Mesenchymal stem cell (in vitro differentiated cells and primary cell): ENCODE measurements at regions not wholly inside any gene's neighbourhood (a gene's known extent, or its start where the extent isn't known, plus 50 kb on each side); places are given as distances from the start of the nearest gene placed in this dataset.

Experiments used
- DNase-seq: peaks from one replicate; pipeline ENCODE4 v3.0.0-alpha.2; 2013
- H2AFZ ChIP-seq: one replicate; pipeline ENCODE4 v1.6.1; 2013; ENCODE audit warnings: low read depth, mild to moderate bottlenecking, control low read depth, inconsistent platforms, low read length, moderate library complexity
- H2AK5ac ChIP-seq: 2 replicates; pipeline ENCODE4 v1.6.1; 2013; ENCODE audit warnings: low read length, moderate library complexity, mild to moderate bottlenecking, inconsistent platforms; ENCODE audit not compliant: severe bottlenecking
- H2BK120ac ChIP-seq: one replicate; pipeline ENCODE4 v1.6.1; 2013; ENCODE audit warnings: low read depth, mild to moderate bottlenecking, inconsistent platforms, low read length, moderate library complexity
- H2BK12ac ChIP-seq, 2 experiments: one replicate each; pipeline ENCODE4 v1.6.1; 2013; ENCODE audit warnings: inconsistent platforms in 2 of 2, low read length in 2 of 2, mild to moderate bottlenecking in 2 of 2, moderate library complexity in 2 of 2, control low read depth in 1 of 2
- H2BK15ac ChIP-seq: one replicate; pipeline ENCODE4 v1.6.1; 2013; ENCODE audit warnings: mild to moderate bottlenecking, low read depth, inconsistent platforms; ENCODE audit not compliant: poor library complexity, severe bottlenecking
- H2BK5ac ChIP-seq: 2 replicates; pipeline ENCODE4 v1.6.1; 2013; ENCODE audit warnings: low read depth, mild to moderate bottlenecking, low read length, control low read depth, inconsistent platforms; ENCODE audit not compliant: poor library complexity, severe bottlenecking
- H3K14ac ChIP-seq, 2 experiments: one replicate each; pipeline ENCODE4 v1.6.1; 2013; ENCODE audit warnings: inconsistent platforms in 2 of 2, low read length in 2 of 2, control low read depth in 1 of 2, mild to moderate bottlenecking in 1 of 2, moderate library complexity in 1 of 2
- H3K18ac ChIP-seq, 2 experiments: one replicate each; pipeline ENCODE4 v1.6.1; 2013; ENCODE audit warnings: inconsistent platforms in 2 of 2, low read length in 2 of 2, control low read depth in 1 of 2, low read depth in 1 of 2, mild to moderate bottlenecking in 1 of 2
- H3K23ac ChIP-seq, 2 experiments: one replicate each; pipeline ENCODE4 v1.6.1; 2013; ENCODE audit warnings: inconsistent platforms in 2 of 2, low read length in 2 of 2, mild to moderate bottlenecking in 2 of 2, moderate library complexity in 2 of 2, control low read depth in 1 of 2
- H3K27ac ChIP-seq: 2 replicates; pipeline ENCODE4 v1.5.1; 2013; ENCODE audit warnings: mild to moderate bottlenecking, moderate library complexity, low read length, control low read depth, inconsistent platforms; ENCODE audit not compliant: poor library complexity, severe bottlenecking
- H3K27me3 ChIP-seq, 2 experiments: 2 replicates each; pipeline versions ENCODE4 v1.6.1 to v1.7.0; 2013; ENCODE audit warnings: low read length in 2 of 2, mild to moderate bottlenecking in 2 of 2, moderate library complexity in 2 of 2, control low read depth in 1 of 2, inconsistent platforms in 1 of 2; ENCODE audit not compliant: control insufficient read depth in 1 of 2, insufficient read depth in 1 of 2
- H3K36me3 ChIP-seq, 2 experiments: 2 replicates each; pipeline versions ENCODE4 v1.6.1 to v1.7.0; 2013; ENCODE audit warnings: low read length in 2 of 2, control low read depth in 1 of 2, inconsistent platforms in 1 of 2, low read depth in 1 of 2, mild to moderate bottlenecking in 1 of 2; ENCODE audit not compliant: insufficient read depth in 2 of 2, control insufficient read depth in 1 of 2
- H3K4ac ChIP-seq, 2 experiments: one replicate each; pipeline ENCODE4 v1.6.1; 2013; ENCODE audit warnings: inconsistent platforms in 2 of 2, low read length in 2 of 2, mild to moderate bottlenecking in 2 of 2, moderate library complexity in 2 of 2, control low read depth in 1 of 2, low read depth in 1 of 2
- H3K4me1 ChIP-seq: 2 replicates; pipeline ENCODE4 v1.6.1; 2013; ENCODE audit warnings: low read depth, low read length, control low read depth; ENCODE audit not compliant: control insufficient read depth, insufficient read depth
- H3K4me2 ChIP-seq: 2 replicates; pipeline ENCODE4 v1.6.1; 2013; ENCODE audit warnings: low read length, mild to moderate bottlenecking, inconsistent platforms; ENCODE audit not compliant: poor library complexity, severe bottlenecking
- H3K4me3 ChIP-seq, 2 experiments: 2 replicates each; pipeline versions ENCODE4 v1.5.1 to v1.7.0; 2013; ENCODE audit warnings: low read length in 2 of 2, mild to moderate bottlenecking in 2 of 2, control low read depth in 1 of 2, low read depth in 1 of 2; ENCODE audit not compliant: insufficient read depth in 1 of 2
- H3K79me1 ChIP-seq: replicated peaks from 2 replicates; pipeline ENCODE4 v1.6.1; 2013; ENCODE audit warnings: mild to moderate bottlenecking, control low read depth, low read length, inconsistent platforms; ENCODE audit not compliant: poor library complexity, severe bottlenecking
- H3K9ac ChIP-seq: 2 replicates; pipeline ENCODE4 v1.7.0; 2013; ENCODE audit warnings: mild to moderate bottlenecking, low read length, moderate library complexity
- H3K9me3 ChIP-seq: 2 replicates; pipeline ENCODE4 v1.7.0; 2013; ENCODE audit warnings: mild to moderate bottlenecking, low read length; ENCODE audit not compliant: control insufficient read depth
- H4K8ac ChIP-seq: one replicate; pipeline ENCODE4 v1.6.1; 2013; ENCODE audit warnings: inconsistent platforms, mild to moderate bottlenecking, low read length, moderate library complexity
- H4K91ac ChIP-seq: one replicate; pipeline ENCODE4 v1.6.1; 2013; ENCODE audit warnings: mild to moderate bottlenecking, low read length, inconsistent platforms
- WGBS: methylation state at CpG from one replicate; pipeline ENCODE4 v1.1.7; 2013; ENCODE audit warnings: mixed read lengths; 5-methylcytosine and 5-hydroxymethylcytosine counted together

DNA sequence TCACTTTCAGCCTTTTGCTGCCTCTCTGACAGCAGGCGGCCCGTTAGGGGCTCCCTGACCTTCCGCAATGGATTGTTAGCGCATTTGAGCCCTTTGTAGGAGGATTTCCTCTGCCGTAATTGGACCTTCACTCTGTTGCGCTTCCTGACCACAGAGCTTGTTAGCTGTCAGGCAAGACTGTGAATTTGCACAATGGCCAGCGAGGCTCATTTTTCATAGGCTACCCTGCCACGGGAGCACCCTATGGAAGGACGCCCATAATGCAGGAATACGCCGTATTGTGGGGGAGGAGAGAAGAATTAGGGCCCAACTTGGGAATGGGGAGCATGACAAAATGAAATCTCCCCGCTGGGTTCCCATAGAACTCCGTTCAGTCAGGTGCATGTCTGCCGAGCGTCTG, 205.2 kb upstream of the NLRP1 start:
- Histone ChIP-seq H3K18ac (no peak overlapping the region), H3K27me3 (peaks cover 0 to 23% of the 10 kb centered on the region in 2 experiments), H2AK5ac (no peak overlapping the region), H3K9ac (no peak overlapping the region), H2BK5ac (no peak overlapping the region), H3K23ac (no peak overlapping the region), H2AFZ (no peak overlapping the region), H2BK15ac (no peak overlapping the region), H3K36me3 (no peaks in the 10 kb centered on the region), H4K91ac (peak overlapping the region; percentile 16), H3K4ac (no peak overlapping the region), H4K8ac (no peak overlapping the region), H3K4me3 (no peak overlapping the region), H3K79me1 (no peaks in the 10 kb centered on the region), H3K27ac (no peak overlapping the region), H2BK120ac (no peak overlapping the region), H3K9me3 (peaks cover 6% of the 10 kb centered on the region), H3K4me2 (no peak overlapping the region), H3K4me1 (peaks cover 23% of the 10 kb centered on the region), H2BK12ac (no peak overlapping the region), H3K14ac (no peak overlapping the region)
- WGBS, result 91% methylated on average over 15 of the region's 15 CpGs
- no peak for DNase-seq

DNA sequence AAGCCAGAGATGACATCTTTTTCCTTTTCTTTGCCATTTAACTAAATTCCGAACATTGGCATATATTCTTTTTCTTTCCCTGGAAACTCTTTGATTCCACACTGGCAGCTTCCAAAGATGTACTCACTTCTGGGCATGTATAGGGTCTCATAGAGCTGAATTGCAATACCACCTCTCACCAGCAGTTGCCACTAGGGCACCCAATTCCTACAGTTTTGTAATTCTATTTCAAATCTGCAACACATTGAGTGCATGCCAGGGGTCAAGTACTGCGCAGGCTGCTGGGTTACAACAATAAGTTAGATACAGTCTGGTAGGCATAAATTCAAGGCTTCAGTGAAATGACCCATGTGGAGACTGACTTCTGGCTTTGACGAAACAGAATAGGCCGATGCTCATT, 208.8 kb upstream of the NLRP1 start:
- no peak overlapping the region for H2AFZ ChIP-seq
- peaks cover 6% of the 10 kb centered on the region for H3K9me3 ChIP-seq
- no peaks in the 10 kb centered on the region for H3K36me3 ChIP-seq
- no peak overlapping the region for H3K9ac ChIP-seq
- 99% methylated on average over 4 of the region's 4 CpGs for WGBS
- no peak overlapping the region for H3K14ac ChIP-seq
- H3K4me1 ChIP-seq, result peaks cover 8% of the 10 kb centered on the region
- no peak overlapping the region for H2AK5ac ChIP-seq
- H3K4me2 ChIP-seq, result no peak overlapping the region
- H3K4ac ChIP-seq, result no peak overlapping the region
- peaks cover 13 to 55% of the 10 kb centered on the region in 2 experiments for H3K27me3 ChIP-seq
- no peak overlapping the region for H2BK120ac ChIP-seq
- peak overlapping the region; percentile 26 for H2BK15ac ChIP-seq
- no peak overlapping the region for H2BK5ac ChIP-seq
- H3K18ac ChIP-seq, result no peak overlapping the region
- no peak overlapping the region for H4K8ac ChIP-seq
- no peak overlapping the region for H3K23ac ChIP-seq
- H3K79me1 ChIP-seq, result no peaks in the 10 kb centered on the region
- no peak overlapping the region for H3K4me3 ChIP-seq
- H2BK12ac ChIP-seq, result no peak overlapping the region
- DNase-seq, result no peak
- H3K27ac ChIP-seq, result no peak overlapping the region
- H4K91ac ChIP-seq, result no peak overlapping the region

DNA sequence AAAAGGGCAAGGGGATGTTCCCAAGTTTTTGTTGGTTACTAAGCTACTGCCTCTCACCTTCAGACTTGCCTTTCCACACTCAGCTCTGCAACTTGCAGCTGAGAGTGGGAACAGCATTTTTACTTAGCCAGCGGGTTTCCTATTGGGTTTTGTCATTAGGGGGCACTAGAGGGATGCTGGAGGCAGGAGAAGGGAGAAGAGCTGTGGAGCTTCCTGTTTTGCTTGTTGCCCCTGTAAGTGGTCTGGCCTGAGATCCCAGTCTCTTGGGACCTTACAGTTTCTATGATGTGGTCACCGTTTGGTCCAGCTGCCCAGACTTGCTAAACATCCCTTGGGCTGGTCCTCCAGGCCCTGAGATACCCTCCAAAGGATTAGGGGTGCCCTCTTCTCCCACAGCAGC, 209.6 kb upstream of the NLRP1 start:
- Histone ChIP-seq H2AFZ (no peak overlapping the region), H3K4ac (no peak overlapping the region), H3K79me1 (no peaks in the 10 kb centered on the region), H3K4me2 (no peak overlapping the region), H3K4me3 (no peak overlapping the region), H2BK5ac (no peak overlapping the region), H3K4me1 (peaks cover 3% of the 10 kb centered on the region), H3K23ac (no peak overlapping the region), H3K27me3 (peaks cover 17 to 62% of the 10 kb centered on the region in 2 experiments), H3K9me3 (peaks cover 6% of the 10 kb centered on the region), H3K14ac (no peak overlapping the region), H2AK5ac (no peak overlapping the region), H2BK15ac (no peak overlapping the region), H3K27ac (no peak overlapping the region), H4K8ac (no peak overlapping the region), H3K36me3 (no peaks in the 10 kb centered on the region), H2BK12ac (no peak overlapping the region), H3K9ac (no peak overlapping the region), H3K18ac (no peak overlapping the region), H2BK120ac (no peak overlapping the region), H4K91ac (no peak overlapping the region)
- 13% methylated on average over 2 of the region's 2 CpGs for WGBS
- DNase-seq, result no peak

DNA sequence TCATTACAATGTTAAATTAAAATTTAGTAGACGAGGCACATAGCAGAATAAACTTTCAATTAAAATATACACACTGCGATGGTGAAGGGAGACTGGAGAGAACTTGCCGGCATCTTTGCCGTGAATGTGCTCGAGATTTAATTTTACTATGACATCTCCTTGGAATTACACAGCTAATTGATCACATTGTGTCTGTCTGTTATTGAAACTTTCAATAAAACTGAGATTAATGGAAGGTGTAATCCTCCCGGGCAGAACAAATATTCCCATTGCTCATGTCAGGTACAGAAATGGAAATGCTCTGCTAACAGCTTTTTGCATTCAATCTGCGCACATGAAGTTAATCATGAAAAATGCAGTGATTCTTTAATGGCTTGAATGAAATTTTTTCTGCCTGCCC, 210.1 kb upstream of the NLRP1 start:
- Histone ChIP-seq H3K14ac (no peak overlapping the region), H4K8ac (no peak overlapping the region), H2BK12ac (no peak overlapping the region), H3K27ac (no peak overlapping the region), H2AFZ (no peak overlapping the region), H3K4me1 (peaks cover 3% of the 10 kb centered on the region), H4K91ac (no peak overlapping the region), H3K36me3 (no peaks in the 10 kb centered on the region), H2BK120ac (no peak overlapping the region), H3K23ac (no peak overlapping the region), H3K9ac (no peak overlapping the region), H2AK5ac (no peak overlapping the region), H3K9me3 (peaks cover 6% of the 10 kb centered on the region), H3K4me2 (no peak overlapping the region), H3K27me3 (peaks cover 19 to 67% of the 10 kb centered on the region in 2 experiments), H3K4me3 (no peak overlapping the region), H3K18ac (no peak overlapping the region), H3K4ac (no peak overlapping the region), H2BK15ac (no peak overlapping the region), H3K79me1 (no peaks in the 10 kb centered on the region), H2BK5ac (no peak overlapping the region)
- no peak for DNase-seq
- WGBS, result 96% methylated on average over 7 of the region's 7 CpGs
